ENCODE measurements at regions not wholly inside any gene's neighbourhood (a gene's known extent, or its start where the extent isn't known, plus 50 kb on each side); places are given as distances from the start of the nearest gene placed in this dataset.
A peak's percentile ranks its signal among the peaks of the same experiment; 100 is the strongest.

DNA sequence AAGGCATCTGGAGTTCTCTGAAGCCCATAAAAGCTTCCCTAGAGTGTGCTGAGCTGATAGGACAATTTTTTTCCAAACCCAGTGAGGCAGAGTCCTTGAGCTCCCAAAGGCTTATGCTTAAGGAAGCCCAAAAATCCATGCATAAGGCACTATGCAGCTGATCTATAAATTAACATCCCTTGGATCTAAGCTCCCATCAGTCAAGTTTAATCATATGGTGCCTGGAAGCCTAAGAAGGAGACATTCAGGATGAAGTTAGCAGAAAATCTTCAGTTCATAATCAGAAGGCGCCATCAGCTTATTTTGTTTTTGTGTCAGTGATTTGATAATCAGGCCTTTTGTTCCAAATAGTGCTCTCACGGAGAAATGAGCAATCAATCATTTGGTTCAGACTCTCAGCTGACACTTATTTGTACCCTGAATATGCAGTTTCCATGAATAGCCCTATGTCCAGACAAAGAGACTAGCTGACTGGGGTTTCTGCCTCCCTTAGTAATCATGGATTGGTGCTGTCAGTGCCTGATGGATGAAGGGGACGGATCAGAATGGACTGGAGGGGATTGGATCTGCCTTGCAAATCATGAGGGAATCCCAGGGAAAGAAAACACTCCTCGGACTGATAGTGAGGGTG is 464.8 kb upstream of the RGPD4 start:
- TF ChIP-seq, protein P1, sequence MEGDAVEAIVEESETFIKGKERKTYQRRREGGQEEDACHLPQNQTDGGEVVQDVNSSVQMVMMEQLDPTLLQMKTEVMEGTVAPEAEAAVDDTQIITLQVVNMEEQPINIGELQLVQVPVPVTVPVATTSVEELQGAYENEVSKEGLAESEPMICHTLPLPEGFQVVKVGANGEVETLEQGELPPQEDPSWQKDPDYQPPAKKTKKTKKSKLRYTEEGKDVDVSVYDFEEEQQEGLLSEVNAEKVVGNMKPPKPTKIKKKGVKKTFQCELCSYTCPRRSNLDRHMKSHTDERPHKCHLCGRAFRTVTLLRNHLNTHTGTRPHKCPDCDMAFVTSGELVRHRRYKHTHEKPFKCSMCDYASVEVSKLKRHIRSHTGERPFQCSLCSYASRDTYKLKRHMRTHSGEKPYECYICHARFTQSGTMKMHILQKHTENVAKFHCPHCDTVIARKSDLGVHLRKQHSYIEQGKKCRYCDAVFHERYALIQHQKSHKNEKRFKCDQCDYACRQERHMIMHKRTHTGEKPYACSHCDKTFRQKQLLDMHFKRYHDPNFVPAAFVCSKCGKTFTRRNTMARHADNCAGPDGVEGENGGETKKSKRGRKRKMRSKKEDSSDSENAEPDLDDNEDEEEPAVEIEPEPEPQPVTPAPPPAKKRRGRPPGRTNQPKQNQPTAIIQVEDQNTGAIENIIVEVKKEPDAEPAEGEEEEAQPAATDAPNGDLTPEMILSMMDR (IDR thresholded peaks at IDR 0.05; ENCODE audit: insufficient read depth, low read depth, low read length, missing control alignments), result no peak
- DNase-seq (ENCODE audit: low read depth), result no peak
- H3K4me3 ChIP-seq (ENCODE audit: low read length), result no peak overlapping the region

DNA sequence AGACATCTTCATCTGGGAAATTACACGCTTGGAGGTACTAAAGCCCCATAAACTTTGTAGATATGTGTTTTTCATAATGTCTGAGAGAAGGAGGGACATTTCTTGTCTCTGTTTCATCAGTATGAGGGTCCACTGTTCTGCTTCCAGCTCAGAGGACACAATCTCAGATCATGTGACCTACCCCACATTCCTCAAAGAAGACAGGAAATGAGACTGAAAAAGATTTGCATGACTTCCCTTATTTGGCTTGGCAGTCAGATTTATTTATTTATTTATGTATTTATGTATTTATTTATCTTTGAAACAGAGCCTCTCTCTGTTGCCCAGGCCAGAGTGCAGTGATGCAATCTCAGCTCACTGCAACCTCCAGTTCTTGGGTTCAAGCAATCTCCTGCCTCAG is 463.7 kb upstream of the RGPD4 start:
- TF ChIP-seq, protein P1 (IDR thresholded peaks at IDR 0.05; ENCODE audit: insufficient read depth, low read depth, low read length, missing control alignments), result no peak
- DNase-seq (ENCODE audit: low read depth), result no peak
- no peak overlapping the region for H3K4me3 ChIP-seq (ENCODE audit: low read length)

DNA sequence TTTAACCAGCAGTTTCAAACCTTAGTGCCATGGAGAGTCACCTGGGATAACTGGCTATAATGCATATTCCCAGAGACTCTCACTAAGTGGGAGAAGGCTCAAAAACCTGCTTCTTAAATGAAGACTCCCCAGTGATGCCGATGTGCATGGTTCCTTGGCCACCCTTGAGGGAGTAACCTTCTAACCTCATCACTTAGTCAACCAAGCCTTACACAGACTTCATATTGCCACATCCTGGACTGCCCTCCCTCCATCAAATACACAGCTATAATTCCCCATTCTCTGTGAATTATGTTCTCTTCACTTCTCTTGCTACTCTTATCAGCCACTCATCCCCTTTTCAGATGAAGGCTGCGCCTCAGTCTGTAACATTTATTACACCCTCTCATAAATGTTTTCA is 462.9 kb upstream of the RGPD4 start:
- DNase-seq (ENCODE audit: low read depth), result no peak
- TF ChIP-seq, protein P1 (IDR thresholded peaks at IDR 0.05; ENCODE audit: insufficient read depth, low read depth, low read length, missing control alignments), result no peak
- no peak overlapping the region for H3K4me3 ChIP-seq (ENCODE audit: low read length)

DNA sequence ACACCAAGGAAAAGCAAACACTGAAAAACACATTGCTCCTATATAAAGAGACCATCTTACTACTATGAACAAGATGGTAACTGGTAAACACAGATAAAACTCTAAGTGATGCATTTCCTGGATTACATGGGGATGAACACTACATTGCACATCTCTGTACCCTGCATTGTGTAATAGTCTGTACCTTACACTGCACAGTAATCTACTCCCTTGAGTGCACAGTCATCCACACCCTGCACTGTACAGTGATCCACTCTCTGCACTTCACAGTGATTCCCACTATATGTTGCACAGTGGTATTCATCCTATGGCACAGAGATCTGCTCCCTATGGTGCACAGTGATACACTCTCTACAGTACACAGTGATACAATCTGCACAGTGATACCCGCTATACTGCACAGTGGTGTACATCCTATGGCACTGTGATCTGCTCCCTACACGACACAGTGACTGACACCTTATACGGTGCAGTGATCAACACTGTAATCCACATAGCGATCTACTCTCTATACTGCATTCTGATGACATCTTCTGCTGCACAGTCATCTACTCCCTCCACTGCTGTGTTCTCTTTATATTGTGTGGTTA is 462.2 kb upstream of the RGPD4 start:
- TF ChIP-seq, protein P1 (IDR thresholded peaks at IDR 0.05; ENCODE audit: insufficient read depth, low read depth, low read length, missing control alignments), result no peak
- DNase-seq (ENCODE audit: low read depth), result peak; percentile 1
- no peak overlapping the region for H3K4me3 ChIP-seq (ENCODE audit: low read length)

DNA sequence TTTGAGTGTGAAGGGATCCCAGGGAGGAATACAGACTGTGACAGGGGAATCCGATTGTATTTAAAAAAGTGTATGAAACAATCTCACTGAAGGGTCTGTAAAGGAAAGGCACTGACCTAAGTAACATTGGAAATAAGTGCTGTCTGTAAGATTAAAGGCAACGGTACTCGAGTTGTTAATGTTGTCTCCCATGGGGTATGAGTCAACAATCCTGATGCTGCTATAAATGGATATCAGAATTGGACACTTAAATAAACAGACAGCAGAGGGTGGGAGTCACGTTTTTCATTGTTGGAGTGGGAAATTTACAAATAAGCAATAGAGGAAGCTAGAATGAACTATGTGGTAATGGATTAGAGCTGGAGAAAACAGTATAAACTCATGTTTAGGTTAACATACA is 452.4 kb upstream of the RGPD4 start:
- no peak overlapping the region for H3K4me3 ChIP-seq (ENCODE audit: low read length)
- no peak for DNase-seq (ENCODE audit: low read depth)
- TF ChIP-seq, protein P1 (IDR thresholded peaks at IDR 0.05; ENCODE audit: insufficient read depth, low read depth, low read length, missing control alignments), result no peak

DNA sequence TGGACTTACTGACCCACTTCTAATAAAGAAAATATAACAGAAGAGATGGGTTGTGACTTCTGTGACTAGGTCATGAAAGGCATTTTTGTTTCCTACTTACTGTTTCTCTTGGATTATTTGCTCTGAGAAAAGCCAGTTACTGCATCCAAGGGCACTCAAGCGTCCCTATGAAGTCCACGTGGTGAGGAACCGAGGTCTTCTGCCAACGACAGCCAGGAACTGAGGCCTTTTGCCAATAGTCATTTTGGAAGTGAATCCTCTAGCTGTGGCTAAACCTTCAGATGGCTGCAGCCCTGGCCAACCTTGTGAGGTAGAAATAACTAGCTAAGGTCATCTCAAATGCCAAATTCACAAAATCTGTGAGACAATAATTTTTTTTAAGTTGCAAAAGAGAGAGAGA is 449.8 kb upstream of the RGPD4 start:
- no peak for DNase-seq (ENCODE audit: low read depth)
- TF ChIP-seq, protein P1 (IDR thresholded peaks at IDR 0.05; ENCODE audit: insufficient read depth, low read depth, low read length, missing control alignments), result no peak
- no peak overlapping the region for H3K4me3 ChIP-seq (ENCODE audit: low read length)

DNA sequence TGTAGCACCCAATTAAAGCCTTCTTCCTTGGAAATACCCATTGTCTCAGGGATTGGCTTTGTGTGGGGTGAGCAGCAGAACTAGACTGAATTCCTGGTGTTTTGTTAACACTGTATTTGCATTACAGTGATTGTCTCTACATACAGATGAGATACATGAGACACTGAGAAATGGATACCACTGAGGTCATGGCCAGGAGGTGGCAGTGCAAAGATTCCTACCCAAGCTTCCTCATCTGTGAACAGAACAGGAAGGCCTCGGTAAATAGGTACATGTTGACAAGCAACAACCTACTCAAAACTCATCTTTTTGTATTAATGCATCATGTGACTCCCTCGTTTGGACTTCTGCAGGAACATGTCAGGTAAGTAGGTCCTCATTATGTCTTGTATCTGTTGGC is 445.8 kb upstream of the RGPD4 start:
- no peak for DNase-seq (ENCODE audit: low read depth)
- no peak overlapping the region for H3K4me3 ChIP-seq (ENCODE audit: low read length)
- TF ChIP-seq, protein P1 (IDR thresholded peaks at IDR 0.05; ENCODE audit: insufficient read depth, low read depth, low read length, missing control alignments), result no peak

All from epithelial cell of esophagus (primary cell).